GM19351 (cell line): ENCODE measurements at regions not wholly inside any gene's neighbourhood (a gene's known extent, or its start where the extent isn't known, plus 50 kb on each side); places are given as distances from the start of the nearest gene placed in this dataset.

Experiments used
- ATAC-seq: cut with Tn5 transposase; IDR thresholded peaks from one replicate; pipeline ENCODE4 v1.9.1; 2021; ENCODE audit warnings: mild to moderate bottlenecking, moderate library complexity; ENCODE audit not compliant: unreplicated experiment

DNA sequence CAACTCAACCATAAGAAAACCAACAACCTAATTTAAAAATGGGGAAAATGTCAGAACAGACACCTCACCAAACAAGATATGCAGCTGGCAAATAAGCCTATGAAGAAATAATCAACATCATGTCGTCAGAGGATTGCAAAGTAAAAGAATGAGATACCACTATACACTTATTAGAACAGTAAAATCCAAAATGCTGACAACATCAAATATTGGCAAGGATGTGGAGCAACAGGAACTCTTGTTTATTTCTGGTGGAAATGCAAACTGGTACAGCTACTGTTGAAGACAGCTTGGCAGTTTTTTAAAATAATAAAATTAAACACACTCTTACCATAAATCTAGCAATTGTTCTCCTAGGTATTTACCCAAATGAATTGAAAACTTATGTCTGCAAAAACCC, 140.7 kb upstream of the B3GAT1 start:
- ATAC-seq, result no peak

- ATAC-seq, result no peak
Measured at GRCh38 chr11:134545521-134545920, 133.5 kb upstream of the B3GAT1 start.

GRCh38 chr11:134544095-134544815, 132.2 kb upstream of the B3GAT1 start:
- no peak for ATAC-seq

GRCh38 chr11:134543645-134544044, 131.6 kb upstream of the B3GAT1 start:
- no peak for ATAC-seq

DNA sequence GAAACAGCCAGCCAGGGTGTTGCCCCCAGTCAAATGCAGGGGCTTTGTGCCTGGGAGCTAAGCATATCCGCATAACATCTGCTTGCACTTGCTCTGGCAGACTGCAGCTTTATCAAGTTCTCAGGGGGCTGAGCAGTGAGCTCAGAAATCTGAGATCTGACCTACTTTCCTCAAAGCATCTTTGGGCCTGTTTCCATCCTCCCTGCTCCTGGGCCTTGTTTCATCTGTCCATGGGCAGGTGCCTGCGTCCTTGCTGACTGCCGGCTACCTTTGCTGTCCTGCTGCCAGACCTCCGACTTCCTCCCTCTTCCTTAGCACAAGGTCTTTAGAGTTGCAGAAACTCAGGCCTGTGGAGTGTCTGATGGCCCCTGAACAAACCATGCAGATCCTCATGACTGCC, 131.2 kb upstream of the B3GAT1 start:
- ATAC-seq, result no peak

DNA sequence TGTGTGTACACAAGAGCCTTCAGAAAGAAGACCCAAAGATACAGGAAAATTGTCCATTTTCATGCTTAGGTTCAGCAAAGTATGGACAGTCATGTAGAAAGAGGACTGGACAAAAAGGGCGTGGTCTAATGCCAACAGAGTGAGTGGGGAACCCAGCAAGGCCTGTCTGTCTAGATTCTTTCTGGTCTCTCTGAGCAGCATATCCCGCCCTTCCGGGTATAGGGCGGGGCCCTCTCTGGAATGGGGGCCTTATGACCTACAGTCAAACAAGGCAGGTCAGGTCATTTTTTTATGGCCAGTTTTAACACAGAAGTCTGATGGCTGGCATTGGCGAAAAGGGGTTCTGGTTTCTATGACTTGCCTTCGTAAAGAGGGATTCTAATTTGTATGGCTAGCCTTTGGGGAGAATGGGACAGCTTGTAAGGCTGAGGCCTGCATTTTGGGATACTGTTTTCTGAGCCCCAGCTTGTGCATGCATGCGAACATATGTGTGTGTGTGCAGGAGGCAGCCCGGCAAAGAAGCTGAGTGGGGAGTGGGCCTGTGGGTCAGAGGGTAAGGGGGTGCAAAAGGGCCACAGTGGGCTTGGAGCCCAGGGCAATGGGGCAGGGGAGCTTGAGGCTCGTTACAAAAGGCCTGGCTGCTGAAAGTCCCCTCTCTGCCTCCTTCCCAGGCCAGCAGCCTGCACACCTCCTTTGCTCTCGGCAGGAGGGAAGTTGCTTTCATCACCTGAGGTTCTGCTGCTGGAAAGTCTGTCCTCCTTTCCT, 130.5 kb upstream of the B3GAT1 start:
- no peak for ATAC-seq

GRCh38 chr11:134541951-134542350, 129.9 kb upstream of the B3GAT1 start:
- no peak for ATAC-seq

DNA sequence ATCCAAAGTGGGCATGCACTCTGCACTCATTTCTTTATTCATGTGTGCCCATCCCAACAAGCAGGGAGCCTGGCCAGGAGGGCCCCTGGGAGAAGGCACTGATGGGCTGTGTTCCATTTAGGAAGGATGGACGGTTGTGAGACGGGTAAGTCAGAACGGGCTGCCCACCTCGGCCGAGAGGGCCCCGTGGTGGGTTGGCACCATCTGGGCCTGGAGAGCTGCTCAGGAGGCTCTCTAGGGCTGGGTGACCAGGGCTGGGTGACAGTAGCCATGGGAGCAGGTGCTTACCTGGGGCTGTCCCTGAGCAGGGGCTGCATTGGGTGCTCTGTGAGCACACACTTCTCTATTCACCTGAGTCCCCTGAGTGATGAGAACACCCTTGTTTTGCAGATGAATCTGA, 129.3 kb upstream of the B3GAT1 start:
- ATAC-seq, result no peak

- no peak for ATAC-seq
Measured at GRCh38 chr11:134539285-134539684, 127.2 kb upstream of the B3GAT1 start.

GRCh38 chr11:134538742-134539141, 126.7 kb upstream of the B3GAT1 start:
- no peak for ATAC-seq

DNA sequence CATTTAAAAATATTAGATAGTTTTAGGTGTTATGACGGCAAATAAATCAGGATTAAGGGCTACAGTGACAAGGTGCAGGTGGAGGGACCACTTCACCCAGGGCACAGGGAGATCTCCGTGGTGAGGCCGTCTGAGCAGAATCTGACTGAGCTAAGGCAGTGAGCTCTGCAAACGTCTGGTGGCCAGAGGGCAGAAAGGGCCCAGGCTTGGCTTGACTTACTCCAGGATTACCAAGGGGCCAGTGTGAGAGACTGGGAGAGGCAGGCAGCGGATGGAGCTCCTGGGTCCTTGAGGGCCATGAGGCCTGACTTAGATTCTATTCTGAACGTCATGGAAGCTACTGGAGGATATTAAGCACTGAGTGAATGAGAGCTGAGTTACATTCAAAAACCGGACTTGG, 125.9 kb upstream of the B3GAT1 start:
- no peak for ATAC-seq

- no peak for ATAC-seq
Measured at GRCh38 chr11:134537296-134537695, 125.3 kb upstream of the B3GAT1 start.

DNA sequence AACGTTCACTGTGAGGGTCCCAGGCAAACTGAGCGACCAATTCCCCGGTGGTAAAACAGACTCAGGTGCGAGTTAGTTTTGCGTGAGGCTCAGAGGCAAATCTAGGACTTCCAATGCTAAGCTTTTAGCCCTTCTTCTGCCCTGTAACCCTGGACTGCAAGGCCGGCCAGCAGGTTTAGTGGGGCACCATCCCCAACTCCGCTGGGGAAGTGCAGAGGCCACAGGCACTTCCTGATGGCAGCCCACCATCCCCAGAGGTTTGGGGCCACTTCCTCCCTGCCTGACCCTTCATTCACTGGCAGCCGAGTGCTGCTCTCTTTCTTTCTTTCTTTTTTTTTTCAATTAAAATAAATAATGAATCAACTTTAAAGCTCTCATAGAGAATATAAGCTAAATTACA, 124.6 kb upstream of the B3GAT1 start:
- ATAC-seq, result no peak

DNA sequence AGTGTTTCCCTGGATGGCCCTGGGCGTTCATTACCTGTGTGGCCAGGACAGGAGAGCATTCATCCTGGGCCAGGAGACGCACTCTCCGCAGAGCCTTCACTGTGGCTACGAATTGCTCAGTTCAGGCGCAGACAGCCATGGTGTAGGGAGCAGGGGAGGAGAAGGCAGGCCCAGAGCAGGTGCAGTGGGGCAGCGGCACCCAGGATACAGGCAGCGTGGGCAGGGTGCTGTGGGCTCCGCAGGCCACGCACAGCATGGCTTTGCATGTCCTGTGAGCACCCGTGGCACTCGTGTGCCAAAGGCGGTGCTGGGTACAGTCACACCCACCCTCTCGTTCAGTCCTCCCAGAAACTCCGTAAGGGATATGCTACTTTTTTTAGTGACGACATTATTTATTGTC, 124.2 kb upstream of the B3GAT1 start:
- ATAC-seq, result no peak

DNA sequence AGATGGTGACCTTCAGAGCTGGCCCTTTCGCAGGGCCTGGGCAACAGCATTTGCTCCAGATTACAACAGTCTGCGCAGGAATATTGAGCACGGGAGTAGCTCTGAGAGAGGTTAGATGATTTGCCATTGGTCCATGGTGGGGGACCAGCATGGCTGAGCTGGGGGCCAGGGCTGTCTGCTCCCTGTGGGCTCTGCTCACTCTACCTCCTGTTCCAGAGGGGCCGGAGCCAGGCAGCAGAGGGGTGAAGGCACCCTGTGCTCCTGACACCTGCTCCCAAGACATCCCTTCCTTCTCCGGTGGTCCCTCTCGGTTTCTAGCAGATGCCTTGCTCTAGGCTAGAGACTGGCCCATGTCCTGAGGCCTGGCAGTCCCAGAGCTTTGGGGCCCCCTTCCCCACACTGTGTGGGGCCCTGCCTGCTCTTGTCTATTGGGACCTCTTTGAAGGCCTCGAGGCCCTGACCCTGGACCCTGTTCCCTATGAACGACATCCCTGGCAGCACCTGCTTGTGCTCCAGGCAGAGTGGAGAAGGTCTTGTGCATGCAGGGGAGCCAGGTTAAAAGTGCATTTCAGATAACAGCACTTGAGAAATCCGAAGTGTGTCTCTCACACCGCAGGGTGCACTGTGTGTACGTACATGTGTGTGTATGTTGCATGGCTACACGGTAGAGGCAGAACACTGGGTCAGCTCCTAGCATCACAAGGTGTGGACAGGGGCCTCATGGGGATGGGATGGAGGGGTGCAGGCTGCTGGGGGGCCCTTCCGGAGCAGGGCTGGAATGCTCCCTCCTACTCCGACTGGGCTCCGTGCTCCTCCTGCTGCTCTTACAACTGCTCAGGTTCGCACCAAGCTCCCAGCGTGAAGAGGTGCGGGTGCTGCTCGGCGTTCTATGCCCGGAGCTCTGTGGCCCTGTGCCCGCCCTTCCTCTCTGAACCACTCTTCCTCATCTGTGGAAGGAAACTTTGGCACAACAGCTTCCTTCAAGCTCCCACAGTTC, 123.3 kb upstream of the B3GAT1 start:
- ATAC-seq, result no peak

GRCh38 chr11:134533511-134533910, 121.5 kb upstream of the B3GAT1 start:
- ATAC-seq, result no peak

GRCh38 chr11:134532921-134533421, 120.9 kb upstream of the B3GAT1 start:
- ATAC-seq, result no peak

DNA sequence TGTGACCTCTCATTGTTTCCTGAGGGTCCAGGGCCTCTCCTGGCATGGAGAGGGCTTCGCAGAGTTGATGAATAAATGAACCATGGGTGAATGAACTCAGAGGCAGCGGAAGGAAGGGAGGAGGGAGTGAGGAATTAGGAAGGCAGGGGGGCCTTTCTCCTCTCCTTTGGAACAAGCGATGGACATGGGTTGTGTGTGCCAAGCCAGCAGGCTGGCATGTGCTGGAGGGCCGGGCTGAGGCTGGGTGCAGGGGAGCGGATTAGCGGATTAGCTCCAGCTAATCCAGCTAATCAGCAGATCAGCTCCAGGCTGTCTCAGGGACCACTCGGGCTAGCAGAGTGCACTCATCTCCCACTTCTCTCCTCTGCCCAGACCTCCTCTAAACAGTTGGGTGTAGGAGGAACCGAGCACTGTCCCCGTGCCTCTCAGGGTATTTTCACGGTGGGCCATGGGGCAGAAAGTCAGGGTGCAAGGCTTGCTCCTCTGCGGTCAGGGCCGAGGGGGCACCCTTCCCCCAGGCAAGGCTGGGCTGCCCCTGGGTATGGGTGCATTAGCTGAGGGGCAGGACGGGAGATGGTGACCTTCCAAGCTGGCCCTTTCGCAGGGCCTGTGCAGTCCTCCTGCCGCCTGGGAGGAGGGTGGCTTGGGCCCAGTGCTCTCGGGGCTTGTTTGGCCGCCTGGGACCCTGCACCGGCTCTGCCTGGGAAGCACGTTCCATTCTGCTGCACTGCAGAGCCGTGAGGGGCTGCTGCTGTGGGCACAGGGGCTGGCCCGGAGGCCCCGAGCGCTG, 120.3 kb upstream of the B3GAT1 start:
- no peak for ATAC-seq

DNA sequence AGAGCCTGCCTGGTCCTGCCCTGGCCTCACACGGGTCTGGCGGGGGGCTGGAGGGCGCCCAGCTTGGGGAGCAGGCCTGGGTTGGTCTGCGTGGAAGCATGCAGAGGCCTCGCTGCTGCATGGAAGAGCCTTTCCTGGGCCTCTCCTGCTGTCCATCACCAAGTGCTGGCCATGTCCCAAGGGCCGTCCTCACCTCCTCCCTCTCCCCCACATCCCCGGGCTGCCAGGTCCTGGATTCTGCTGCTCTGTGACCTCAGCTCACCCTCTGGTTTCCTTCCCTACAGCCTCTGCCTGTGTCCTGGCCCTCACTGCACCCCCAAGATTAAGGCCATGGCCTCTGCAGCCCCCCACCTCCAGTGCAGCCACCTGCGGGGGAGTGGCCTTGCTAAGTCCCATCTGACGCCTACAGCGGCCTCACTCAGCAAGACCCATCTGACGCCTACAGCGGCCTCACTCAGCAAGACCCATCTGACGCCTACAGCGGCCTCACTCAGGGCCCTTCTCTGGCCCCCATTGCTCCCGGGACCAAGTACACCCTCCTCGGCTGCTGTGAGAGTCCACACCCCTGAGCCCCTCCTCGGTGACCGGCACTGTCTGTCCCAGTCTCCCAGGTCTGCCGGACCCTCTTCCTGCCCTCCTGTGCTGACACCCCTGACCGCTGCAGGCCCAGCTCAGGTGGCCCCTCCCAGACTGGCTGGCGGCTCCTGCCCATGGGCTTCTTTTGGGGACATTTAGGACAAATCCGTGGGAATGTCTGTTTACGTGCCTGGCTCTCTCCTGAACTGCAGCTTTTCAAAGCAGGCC, 119.5 kb upstream of the B3GAT1 start:
- no peak for ATAC-seq
